ENCODE measurements at regions not wholly inside any gene's neighbourhood (a gene's known extent, or its start where the extent isn't known, plus 50 kb on each side); places are given as distances from the start of the nearest gene placed in this dataset.
"Not testable (repeated sequence)": the region's sequence is repeated elsewhere in the genome, so short reads cannot be mapped to it uniquely, and the experiment has no call there.

GRCh38 chr20:30386099-30386498, 871.4 kb upstream of the DEFB115 start:
- TF ChIP-seq POLR2A, CTCF (IDR thresholded peaks at IDR 0.05): not testable (repeated sequence)

Measured in tibial nerve (tissue), 3 donors.